SU-DHL-6 (cell line): ENCODE measurements at regions not wholly inside any gene's neighbourhood (a gene's known extent, or its start where the extent isn't known, plus 50 kb on each side); places are given as distances from the start of the nearest gene placed in this dataset.

ENCODE experiments used
- CTCF ChIP-seq: fragments of 200-600 bp; sonication (generic); IDR thresholded peaks from one replicate; pipeline ENCODE4 v1.5.1; 2017; ENCODE audit warnings: antibody characterized with exemption, mild to moderate bottlenecking, low read length, moderate library complexity; ENCODE audit not compliant: insufficient read depth, poor library complexity, severe bottlenecking
- EZH2phosphoT487 ChIP-seq: fragments of 200-600 bp; sonication (generic), shearing (Covaris generic); conservative IDR thresholded peaks from 2 replicates; pipeline ENCODE4 v1.6.1; 2018; ENCODE audit warnings: mild to moderate bottlenecking, antibody characterized with exemption, low read length, moderate library complexity, mixed read lengths

DNA sequence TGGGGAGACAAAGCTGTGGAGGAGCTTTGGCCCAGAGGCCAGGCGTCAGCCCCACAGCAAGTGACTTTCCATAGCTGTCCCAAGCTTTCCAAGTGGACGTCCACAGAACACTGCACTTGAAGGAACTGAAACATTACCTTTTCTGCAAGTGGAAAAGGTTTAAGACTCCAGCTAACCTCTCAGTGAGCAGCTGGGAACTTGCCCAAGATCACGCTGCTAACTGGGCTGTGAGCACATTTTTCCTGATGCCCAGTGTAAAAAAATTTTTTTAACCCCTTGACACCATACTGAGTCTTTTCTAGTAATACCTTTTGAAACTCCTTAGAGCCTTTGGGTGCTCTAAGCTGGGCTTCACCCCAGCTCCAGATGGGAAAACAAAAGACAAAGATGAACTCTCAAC is 256.7 kb downstream of the HAUS1 start:
- TF ChIP-seq CTCF: no peak
- no peak for TF ChIP-seq EZH2phosphoT487
